GM12878 (cell line): ENCODE measurements at regions not wholly inside any gene's neighbourhood (a gene's known extent, or its start where the extent isn't known, plus 50 kb on each side); places are given as distances from the start of the nearest gene placed in this dataset.

ENCODE experiments used
- ATAC-seq: fragments of 200-7000 bp; cut with Tn5 transposase; 3 replicates; pipeline ENCODE4 v1.9.1; 2020; ENCODE audit warnings: mild to moderate bottlenecking, moderate library complexity
- BruUV-seq: library from RNA; stranded (reverse); fragments of 400-500 nt; replicated peaks from 2 replicates; lab custom pipeline; 2021; lab: Mats Ljungman, UMichigan
- CTCF ChIA-PET: fragments of 300-600 bp; sonication (Branson Sonifier 250); formaldehyde crosslinking; extraction: SDS; loops from one replicate; lab custom pipeline; 2021; ENCODE audit warnings: inconsistent platforms; lab: Yijun Ruan, JAX
- POLR2A ChIA-PET: fragments of 350-600 bp; formaldehyde crosslinking; extraction: SDS; loops from one replicate; lab custom pipeline; 2021; ENCODE audit warnings: inconsistent platforms; lab: Charles Lee
- RAD21 ChIA-PET: fragments of 300-600 bp; sonication (Branson Sonifier 250); formaldehyde crosslinking; loops from one replicate; lab custom pipeline; 2023; ENCODE audit warnings: antibody characterized with exemption; ENCODE audit not compliant: unreplicated experiment; lab: Charles Lee
- SMC1A ChIA-PET: fragments of 300-600 bp; sonication (Branson Sonifier 250); formaldehyde crosslinking; loops from one replicate; lab custom pipeline; 2023; ENCODE audit not compliant: unreplicated experiment, uncharacterized antibody; lab: Charles Lee
- DNase-seq: peaks from one replicate; pipeline ENCODE4 v3.0.0-alpha.2; 2011; ENCODE audit warnings: low read depth, low spot score
- FAIRE-seq: peaks from 3 replicates; lab custom pipeline; 2011; peaks lifted over from hg19 to GRCh38; lab: Jason Lieb, UNC
- H2AFZ ChIP-seq: 2 replicates; pipeline ENCODE4 v1.6.0; 2011; ENCODE audit warnings: low read depth, low read length, control low read depth; ENCODE audit not compliant: control insufficient read depth
- H3K27ac ChIP-seq: 2 replicates; pipeline ENCODE4 v1.5.1; 2011; ENCODE audit warnings: control low read depth; ENCODE audit not compliant: control insufficient read depth, insufficient read depth
- H3K27me3 ChIP-seq, 2 experiments: replicated peaks in 1 of 2; 2 replicates each; pipeline versions ENCODE4 v1.6.0 to v1.6.1; 2011; ENCODE audit warnings: low read length in 1 of 2; ENCODE audit not compliant: control insufficient read depth in 2 of 2, insufficient read depth in 2 of 2
- H3K36me3 ChIP-seq, 2 experiments: 2 replicates each; pipeline ENCODE4 v1.5.1; 2011; ENCODE audit warnings: low read length in 1 of 2; ENCODE audit not compliant: control insufficient read depth in 2 of 2, insufficient read depth in 2 of 2
- H3K4me1 ChIP-seq: 2 replicates; pipeline ENCODE4 v1.6.1; 2011; ENCODE audit warnings: mild to moderate bottlenecking, low read length, moderate library complexity, mixed read lengths; ENCODE audit not compliant: control insufficient read depth, insufficient read depth
- H3K4me2 ChIP-seq: 2 replicates; pipeline ENCODE4 v1.6.0; 2011; ENCODE audit warnings: control low read depth; ENCODE audit not compliant: control insufficient read depth, insufficient read depth
- H3K4me3 ChIP-seq: fragments of 200-600 bp; sonication (generic); 2 replicates; pipeline ENCODE4 v1.5.1; 2016
- H3K79me2 ChIP-seq: 2 replicates; pipeline ENCODE4 v1.6.0; 2011; ENCODE audit warnings: low read length; ENCODE audit not compliant: control insufficient read depth, insufficient read depth
- H3K9ac ChIP-seq: 2 replicates; pipeline ENCODE4 v1.8.0; 2011; ENCODE audit warnings: low read length, control low read depth, mixed read lengths; ENCODE audit not compliant: control insufficient read depth, insufficient read depth
- H3K9me3 ChIP-seq: replicated peaks from 3 replicates; pipeline ENCODE4 v1.5.1; 2011; ENCODE audit warnings: mild to moderate bottlenecking, low read length; ENCODE audit not compliant: control insufficient read depth, insufficient read depth
- H4K20me1 ChIP-seq: 2 replicates; pipeline ENCODE4 v1.6.0; 2011; ENCODE audit not compliant: control insufficient read depth, insufficient read depth
- BMI1 ChIP-seq: fragments of 450-650 bp; IDR thresholded peaks from 2 replicates; pipeline ENCODE4 v1.6.1; 2016; ENCODE audit warnings: mild to moderate bottlenecking, moderate library complexity, borderline replicate concordance
- CHD2 ChIP-seq: IDR thresholded peaks from 2 replicates; pipeline ENCODE4 v1.6.1; 2011; ENCODE audit warnings: low read depth, low read length, improper control_type of control experiment, borderline replicate concordance
- NFXL1 ChIP-seq: fragments of 450-650 bp; IDR thresholded peaks from 2 replicates; pipeline ENCODE4 v1.6.1; 2017; ENCODE audit warnings: antibody characterized with exemption, mild to moderate bottlenecking, borderline replicate concordance
- NR2C2 ChIP-seq: IDR thresholded peaks from 2 replicates; pipeline ENCODE4 v1.6.1; 2011; ENCODE audit warnings: borderline replicate concordance, low read depth; ENCODE audit not compliant: control insufficient read depth, insufficient read length
- POLR2AphosphoS2 ChIP-seq: IDR thresholded peaks from 2 replicates; pipeline ENCODE4 v1.6.1; 2011; ENCODE audit warnings: low read depth, mild to moderate bottlenecking, low read length, improper control_type of control experiment, moderate library complexity
- RB1 ChIP-seq: fragments of 450-650 bp; formaldehyde crosslinking; IDR thresholded peaks from 2 replicates; pipeline ENCODE4 v1.6.1; 2017; ENCODE audit warnings: mild to moderate bottlenecking, borderline replicate concordance
- TBL1XR1 ChIP-seq: IDR thresholded peaks from 2 replicates; pipeline ENCODE4 v1.6.1; 2012; ENCODE audit warnings: low read depth, low read length, improper control_type of control experiment
- WGBS: methylation state at CpG from one replicate; pipeline ENCODE4 v1.1.6; 2016; ENCODE audit warnings: low lambda C conversion rate; ENCODE audit not compliant: insufficient replicate concordance, insufficient coverage; ENCODE audit errors: missing lambda C conversion rate; 5-methylcytosine and 5-hydroxymethylcytosine counted together
- in situ Hi-C: fragments of 300-500 bp; cut with MboI; formaldehyde crosslinking; loops from 9 replicates; pipeline ENCODE4 v1.14.3; 2018; ENCODE audit warnings: mixed read lengths
- intact Hi-C: fragments of 100-400 bp; cut with micrococcal nuclease; formaldehyde crosslinking; loops from one replicate; pipeline ENCODE4 v1.14.2; 2022; ENCODE audit not compliant: unreplicated experiment
- TF ChIP-seq, protein P1 (sequence below): IDR thresholded peaks from 2 replicates; pipeline ENCODE4 v1.6.1; 2012; ENCODE audit warnings: mild to moderate bottlenecking, low read depth, low read length
- TF ChIP-seq, protein P2 (sequence below): fragments of 450-650 bp; IDR thresholded peaks from 2 replicates; pipeline ENCODE4 v1.6.1; 2017; ENCODE audit warnings: borderline replicate concordance
- TF ChIP-seq, protein P3 (sequence below): fragments of 450-650 bp; IDR thresholded peaks from 2 replicates; pipeline ENCODE4 v1.6.1; 2016; ENCODE audit warnings: mild to moderate bottlenecking
- TF ChIP-seq, protein P4 (sequence below): fragments of 450-650 bp; IDR thresholded peaks from 2 replicates; pipeline ENCODE4 v1.6.1; 2017; ENCODE audit warnings: mild to moderate bottlenecking, moderate library complexity

DNA sequence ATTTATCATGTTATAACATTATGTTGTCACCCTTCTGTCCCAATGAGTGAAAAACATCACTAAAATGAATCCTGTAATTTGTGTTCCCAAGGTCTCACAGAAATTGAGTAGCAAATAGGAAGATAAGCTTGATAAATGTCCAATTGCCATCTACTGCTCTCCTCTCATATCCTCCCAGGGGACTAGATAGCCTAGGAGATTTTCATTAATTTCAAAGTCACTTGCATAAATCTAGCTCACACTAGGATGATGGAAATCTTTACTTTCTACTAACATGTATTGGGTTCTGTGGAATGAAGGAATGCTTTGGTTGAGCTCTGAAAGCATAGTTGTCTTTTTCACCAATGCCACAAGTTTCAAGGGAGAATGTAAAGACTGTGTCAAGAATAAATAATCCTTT, 605.5 kb upstream of the CDH7 start (continued):
- TF ChIP-seq, protein P1, sequence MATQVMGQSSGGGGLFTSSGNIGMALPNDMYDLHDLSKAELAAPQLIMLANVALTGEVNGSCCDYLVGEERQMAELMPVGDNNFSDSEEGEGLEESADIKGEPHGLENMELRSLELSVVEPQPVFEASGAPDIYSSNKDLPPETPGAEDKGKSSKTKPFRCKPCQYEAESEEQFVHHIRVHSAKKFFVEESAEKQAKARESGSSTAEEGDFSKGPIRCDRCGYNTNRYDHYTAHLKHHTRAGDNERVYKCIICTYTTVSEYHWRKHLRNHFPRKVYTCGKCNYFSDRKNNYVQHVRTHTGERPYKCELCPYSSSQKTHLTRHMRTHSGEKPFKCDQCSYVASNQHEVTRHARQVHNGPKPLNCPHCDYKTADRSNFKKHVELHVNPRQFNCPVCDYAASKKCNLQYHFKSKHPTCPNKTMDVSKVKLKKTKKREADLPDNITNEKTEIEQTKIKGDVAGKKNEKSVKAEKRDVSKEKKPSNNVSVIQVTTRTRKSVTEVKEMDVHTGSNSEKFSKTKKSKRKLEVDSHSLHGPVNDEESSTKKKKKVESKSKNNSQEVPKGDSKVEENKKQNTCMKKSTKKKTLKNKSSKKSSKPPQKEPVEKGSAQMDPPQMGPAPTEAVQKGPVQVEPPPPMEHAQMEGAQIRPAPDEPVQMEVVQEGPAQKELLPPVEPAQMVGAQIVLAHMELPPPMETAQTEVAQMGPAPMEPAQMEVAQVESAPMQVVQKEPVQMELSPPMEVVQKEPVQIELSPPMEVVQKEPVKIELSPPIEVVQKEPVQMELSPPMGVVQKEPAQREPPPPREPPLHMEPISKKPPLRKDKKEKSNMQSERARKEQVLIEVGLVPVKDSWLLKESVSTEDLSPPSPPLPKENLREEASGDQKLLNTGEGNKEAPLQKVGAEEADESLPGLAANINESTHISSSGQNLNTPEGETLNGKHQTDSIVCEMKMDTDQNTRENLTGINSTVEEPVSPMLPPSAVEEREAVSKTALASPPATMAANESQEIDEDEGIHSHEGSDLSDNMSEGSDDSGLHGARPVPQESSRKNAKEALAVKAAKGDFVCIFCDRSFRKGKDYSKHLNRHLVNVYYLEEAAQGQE: no peak
- TF ChIP-seq, protein P2, sequence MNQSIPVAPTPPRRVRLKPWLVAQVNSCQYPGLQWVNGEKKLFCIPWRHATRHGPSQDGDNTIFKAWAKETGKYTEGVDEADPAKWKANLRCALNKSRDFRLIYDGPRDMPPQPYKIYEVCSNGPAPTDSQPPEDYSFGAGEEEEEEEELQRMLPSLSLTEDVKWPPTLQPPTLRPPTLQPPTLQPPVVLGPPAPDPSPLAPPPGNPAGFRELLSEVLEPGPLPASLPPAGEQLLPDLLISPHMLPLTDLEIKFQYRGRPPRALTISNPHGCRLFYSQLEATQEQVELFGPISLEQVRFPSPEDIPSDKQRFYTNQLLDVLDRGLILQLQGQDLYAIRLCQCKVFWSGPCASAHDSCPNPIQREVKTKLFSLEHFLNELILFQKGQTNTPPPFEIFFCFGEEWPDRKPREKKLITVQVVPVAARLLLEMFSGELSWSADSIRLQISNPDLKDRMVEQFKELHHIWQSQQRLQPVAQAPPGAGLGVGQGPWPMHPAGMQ: no peak
- no peak for TF ChIP-seq BMI1
- TF ChIP-seq CHD2: no peak

DNA sequence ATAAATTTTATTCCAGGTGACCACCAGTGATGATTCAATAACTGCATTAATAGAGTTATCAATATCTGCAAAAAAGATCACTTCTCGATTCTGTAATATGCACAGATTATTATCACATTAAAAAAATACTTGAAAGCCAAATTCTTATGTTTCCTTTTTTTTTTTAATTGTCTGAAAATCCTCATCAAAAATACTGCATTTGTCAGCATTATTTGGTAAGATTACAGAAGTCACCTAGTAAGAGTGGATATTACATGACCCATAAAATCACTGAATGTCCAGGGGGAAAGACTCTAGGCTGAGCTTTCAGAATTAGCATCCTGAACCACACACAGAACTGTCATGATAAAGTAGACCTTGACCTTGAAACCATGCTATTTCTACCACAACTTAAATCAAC, 617.2 kb upstream of the CDH7 start:
- ChIA-PET SMC1A (no interaction called here), POLR2A (no interaction called here), RAD21 (no interaction called here), CTCF (no interaction called here)
- no peak overlapping the region for H3K4me3 ChIP-seq
- ATAC-seq (no peak), FAIRE-seq (no peak), DNase-seq (no peak)
- no peak overlapping the region for H3K4me2 ChIP-seq
- 41% methylated on average over 1 of the region's 1 CpG for WGBS
- no peak overlapping the region for H3K27ac ChIP-seq
- no peaks in the 10 kb centered on the region for H3K27me3 ChIP-seq
- H4K20me1 ChIP-seq: no peaks in the 10 kb centered on the region
- no TSS peak for BruUV-seq
- no peaks in the 10 kb centered on the region for H3K79me2 ChIP-seq
- no peak overlapping the region for H3K9ac ChIP-seq
- no peaks in the 10 kb centered on the region for H3K9me3 ChIP-seq
- no peak overlapping the region for H2AFZ ChIP-seq
- intact Hi-C loops (no loop called here), in situ Hi-C loops (no loop called here)
- H3K36me3 ChIP-seq: no peaks in the 10 kb centered on the region
- no peak for TF ChIP-seq POLR2AphosphoS2
- no peak for TF ChIP-seq RB1
- TF ChIP-seq NFXL1: no peak
- TF ChIP-seq, protein P3, sequence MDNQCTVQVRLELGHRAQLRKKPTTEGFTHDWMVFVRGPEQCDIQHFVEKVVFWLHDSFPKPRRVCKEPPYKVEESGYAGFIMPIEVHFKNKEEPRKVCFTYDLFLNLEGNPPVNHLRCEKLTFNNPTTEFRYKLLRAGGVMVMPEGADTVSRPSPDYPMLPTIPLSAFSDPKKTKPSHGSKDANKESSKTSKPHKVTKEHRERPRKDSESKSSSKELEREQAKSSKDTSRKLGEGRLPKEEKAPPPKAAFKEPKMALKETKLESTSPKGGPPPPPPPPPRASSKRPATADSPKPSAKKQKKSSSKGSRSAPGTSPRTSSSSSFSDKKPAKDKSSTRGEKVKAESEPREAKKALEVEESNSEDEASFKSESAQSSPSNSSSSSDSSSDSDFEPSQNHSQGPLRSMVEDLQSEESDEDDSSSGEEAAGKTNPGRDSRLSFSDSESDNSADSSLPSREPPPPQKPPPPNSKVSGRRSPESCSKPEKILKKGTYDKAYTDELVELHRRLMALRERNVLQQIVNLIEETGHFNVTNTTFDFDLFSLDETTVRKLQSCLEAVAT: no peak
- TF ChIP-seq NR2C2: no peak
- TF ChIP-seq, protein P4, sequence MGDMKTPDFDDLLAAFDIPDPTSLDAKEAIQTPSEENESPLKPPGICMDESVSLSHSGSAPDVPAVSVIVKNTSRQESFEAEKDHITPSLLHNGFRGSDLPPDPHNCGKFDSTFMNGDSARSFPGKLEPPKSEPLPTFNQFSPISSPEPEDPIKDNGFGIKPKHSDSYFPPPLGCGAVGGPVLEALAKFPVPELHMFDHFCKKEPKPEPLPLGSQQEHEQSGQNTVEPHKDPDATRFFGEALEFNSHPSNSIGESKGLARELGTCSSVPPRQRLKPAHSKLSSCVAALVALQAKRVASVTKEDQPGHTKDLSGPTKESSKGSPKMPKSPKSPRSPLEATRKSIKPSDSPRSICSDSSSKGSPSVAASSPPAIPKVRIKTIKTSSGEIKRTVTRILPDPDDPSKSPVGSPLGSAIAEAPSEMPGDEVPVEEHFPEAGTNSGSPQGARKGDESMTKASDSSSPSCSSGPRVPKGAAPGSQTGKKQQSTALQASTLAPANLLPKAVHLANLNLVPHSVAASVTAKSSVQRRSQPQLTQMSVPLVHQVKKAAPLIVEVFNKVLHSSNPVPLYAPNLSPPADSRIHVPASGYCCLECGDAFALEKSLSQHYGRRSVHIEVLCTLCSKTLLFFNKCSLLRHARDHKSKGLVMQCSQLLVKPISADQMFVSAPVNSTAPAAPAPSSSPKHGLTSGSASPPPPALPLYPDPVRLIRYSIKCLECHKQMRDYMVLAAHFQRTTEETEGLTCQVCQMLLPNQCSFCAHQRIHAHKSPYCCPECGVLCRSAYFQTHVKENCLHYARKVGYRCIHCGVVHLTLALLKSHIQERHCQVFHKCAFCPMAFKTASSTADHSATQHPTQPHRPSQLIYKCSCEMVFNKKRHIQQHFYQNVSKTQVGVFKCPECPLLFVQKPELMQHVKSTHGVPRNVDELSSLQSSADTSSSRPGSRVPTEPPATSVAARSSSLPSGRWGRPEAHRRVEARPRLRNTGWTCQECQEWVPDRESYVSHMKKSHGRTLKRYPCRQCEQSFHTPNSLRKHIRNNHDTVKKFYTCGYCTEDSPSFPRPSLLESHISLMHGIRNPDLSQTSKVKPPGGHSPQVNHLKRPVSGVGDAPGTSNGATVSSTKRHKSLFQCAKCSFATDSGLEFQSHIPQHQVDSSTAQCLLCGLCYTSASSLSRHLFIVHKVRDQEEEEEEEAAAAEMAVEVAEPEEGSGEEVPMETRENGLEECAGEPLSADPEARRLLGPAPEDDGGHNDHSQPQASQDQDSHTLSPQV: no peak
- no peak for TF ChIP-seq TBL1XR1
- no peaks in the 10 kb centered on the region for H3K4me1 ChIP-seq
